ENCODE measurements at regions not wholly inside any gene's neighbourhood (a gene's known extent, or its start where the extent isn't known, plus 50 kb on each side); places are given as distances from the start of the nearest gene placed in this dataset.

GRCh38 chrY:12981074-12981473 lies 76.4 kb downstream of the DDX3Y start:
- DNase-seq (ENCODE audit: low read depth in 4 of 6, low spot score in 6 of 6), result no peak
- H3K27me3 ChIP-seq (ENCODE audit: control insufficient read depth, insufficient read depth, low read length), result no peaks in the 10 kb centered on the region
- no peak overlapping the region for H3K4me3 ChIP-seq (ENCODE audit: low read depth, low read length)
- H3K4me1 ChIP-seq (ENCODE audit: control insufficient read depth, insufficient read depth, low read length), result no peaks in the 10 kb centered on the region
- no peaks in the 10 kb centered on the region for H3K9me3 ChIP-seq (ENCODE audit: control insufficient read depth, insufficient read depth, low read length)
- no peak overlapping the region for H3K27ac ChIP-seq (ENCODE audit: low read depth, low read length)
- WGBS (ENCODE audit: insufficient coverage), result no CpG with 5 or more reads among the region's 2 CpGs
- no peaks in the 10 kb centered on the region for H3K36me3 ChIP-seq (ENCODE audit: control insufficient read depth, insufficient read depth, low read length)

DNA sequence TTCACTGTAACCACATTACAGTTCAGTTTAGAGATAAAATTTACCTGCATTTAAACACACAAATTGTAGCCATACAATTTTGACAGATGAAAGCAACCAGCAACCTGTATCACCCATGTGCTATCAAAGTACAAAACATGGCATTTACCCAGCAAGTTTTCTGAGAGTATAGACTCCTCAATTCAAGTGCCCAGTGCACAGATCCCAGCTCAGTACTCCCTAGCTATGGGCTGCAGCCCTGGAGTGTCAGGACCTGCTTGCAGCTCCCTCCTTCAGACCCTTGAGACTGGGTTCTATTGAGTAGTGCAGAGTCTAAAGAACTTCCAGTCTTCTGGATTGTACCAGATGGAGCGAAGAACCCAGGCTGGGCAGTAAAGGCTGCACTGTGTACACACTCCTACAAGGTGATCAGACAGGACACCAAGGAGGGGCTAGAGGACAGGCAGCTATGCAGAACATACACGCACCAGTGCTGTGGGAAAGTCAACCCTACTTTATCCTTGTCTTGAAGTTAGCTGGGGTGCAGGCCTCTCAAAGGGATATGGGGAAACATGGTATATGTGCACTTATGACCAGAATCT lies 77.7 kb downstream of the DDX3Y start:
- no CpG with 5 or more reads among the region's 2 CpGs for WGBS (ENCODE audit: insufficient coverage)
- DNase-seq (ENCODE audit: low read depth in 4 of 6, low spot score in 6 of 6), result no peak
- H3K4me3 ChIP-seq (ENCODE audit: low read depth, low read length), result no peak overlapping the region
- no peak overlapping the region for H3K27ac ChIP-seq (ENCODE audit: low read depth, low read length)
- no peaks in the 10 kb centered on the region for H3K4me1 ChIP-seq (ENCODE audit: control insufficient read depth, insufficient read depth, low read length)
- H3K27me3 ChIP-seq (ENCODE audit: control insufficient read depth, insufficient read depth, low read length), result no peaks in the 10 kb centered on the region
- H3K9me3 ChIP-seq (ENCODE audit: control insufficient read depth, insufficient read depth, low read length), result no peaks in the 10 kb centered on the region
- H3K36me3 ChIP-seq (ENCODE audit: control insufficient read depth, insufficient read depth, low read length), result no peaks in the 10 kb centered on the region

- no peak overlapping the region for H3K4me3 ChIP-seq (ENCODE audit: low read depth, low read length)
- WGBS (ENCODE audit: insufficient coverage), result no CpG with 5 or more reads among the region's 5 CpGs
- H3K27me3 ChIP-seq (ENCODE audit: control insufficient read depth, insufficient read depth, low read length), result no peaks in the 10 kb centered on the region
- no peaks in the 10 kb centered on the region for H3K36me3 ChIP-seq (ENCODE audit: control insufficient read depth, insufficient read depth, low read length)
- H3K9me3 ChIP-seq (ENCODE audit: control insufficient read depth, insufficient read depth, low read length), result no peaks in the 10 kb centered on the region
- peak in 1 of 6 donors; percentile 0 for DNase-seq (ENCODE audit: low read depth in 4 of 6, low spot score in 6 of 6)
- H3K27ac ChIP-seq (ENCODE audit: low read depth, low read length), result no peak overlapping the region
- no peaks in the 10 kb centered on the region for H3K4me1 ChIP-seq (ENCODE audit: control insufficient read depth, insufficient read depth, low read length)
Measured at GRCh38 chrY:12984637-12985344, 80.1 kb downstream of the DDX3Y start.

- Histone ChIP-seq H3K36me3 (ENCODE audit: control insufficient read depth, insufficient read depth, low read length) (no peaks in the 10 kb centered on the region), H3K4me1 (ENCODE audit: control insufficient read depth, insufficient read depth, low read length) (no peaks in the 10 kb centered on the region), H3K4me3 (ENCODE audit: low read depth, low read length) (no peak overlapping the region), H3K27me3 (ENCODE audit: control insufficient read depth, insufficient read depth, low read length) (no peaks in the 10 kb centered on the region), H3K27ac (ENCODE audit: low read depth, low read length) (no peak overlapping the region), H3K9me3 (ENCODE audit: control insufficient read depth, insufficient read depth, low read length) (no peaks in the 10 kb centered on the region)
- no peak for DNase-seq (ENCODE audit: low read depth in 4 of 6, low spot score in 6 of 6)
- no CpG with 5 or more reads among the region's 5 CpGs for WGBS (ENCODE audit: insufficient coverage)
Measured at GRCh38 chrY:13017493-13017892, 112.8 kb downstream of the DDX3Y start.

- WGBS (ENCODE audit: insufficient coverage), result no CpG with 5 or more reads among the region's 3 CpGs
- no peak for DNase-seq (ENCODE audit: low read depth in 4 of 6, low spot score in 6 of 6)
- Histone ChIP-seq H3K27ac (ENCODE audit: low read depth, low read length) (no peak overlapping the region), H3K36me3 (ENCODE audit: control insufficient read depth, insufficient read depth, low read length) (no peaks in the 10 kb centered on the region), H3K4me1 (ENCODE audit: control insufficient read depth, insufficient read depth, low read length) (no peaks in the 10 kb centered on the region), H3K9me3 (ENCODE audit: control insufficient read depth, insufficient read depth, low read length) (no peaks in the 10 kb centered on the region), H3K27me3 (ENCODE audit: control insufficient read depth, insufficient read depth, low read length) (no peaks in the 10 kb centered on the region), H3K4me3 (ENCODE audit: low read depth, low read length) (no peak overlapping the region)
Measured at GRCh38 chrY:13019486-13019885, 114.8 kb downstream of the DDX3Y start.

GRCh38 chrY:13020839-13021238 lies 116.2 kb downstream of the DDX3Y start:
- DNase-seq (ENCODE audit: low read depth in 4 of 6, low spot score in 6 of 6), result no peak
- WGBS (ENCODE audit: insufficient coverage), result no CpG with 5 or more reads among the region's 1 CpG

DNA sequence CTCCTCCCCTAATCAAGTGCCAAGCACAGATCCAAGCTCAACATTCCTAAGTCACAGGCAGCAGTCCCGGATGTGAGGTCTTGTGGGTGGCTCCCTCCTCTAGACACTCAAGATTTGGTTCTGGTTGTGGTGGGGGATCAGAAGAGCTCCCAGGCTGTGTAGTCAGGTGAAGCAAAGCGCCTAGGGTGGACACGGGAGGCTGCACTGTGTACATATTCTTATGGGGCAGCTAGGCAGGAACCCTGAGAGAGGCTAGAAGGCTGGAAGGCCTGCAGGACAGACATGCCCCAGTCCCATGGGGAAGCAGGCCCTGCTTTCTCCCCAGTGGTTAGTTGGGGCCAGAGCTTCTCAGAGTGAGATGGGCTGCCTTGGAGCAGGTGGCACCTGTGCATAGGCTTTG lies 118.9 kb downstream of the DDX3Y start:
- Histone ChIP-seq H3K4me1 (ENCODE audit: control insufficient read depth, insufficient read depth, low read length) (no peaks in the 10 kb centered on the region), H3K27ac (ENCODE audit: low read depth, low read length) (no peak overlapping the region), H3K36me3 (ENCODE audit: control insufficient read depth, insufficient read depth, low read length) (no peaks in the 10 kb centered on the region), H3K27me3 (ENCODE audit: control insufficient read depth, insufficient read depth, low read length) (no peaks in the 10 kb centered on the region), H3K4me3 (ENCODE audit: low read depth, low read length) (no peak overlapping the region), H3K9me3 (ENCODE audit: control insufficient read depth, insufficient read depth, low read length) (no peaks in the 10 kb centered on the region)
- DNase-seq (ENCODE audit: low read depth in 4 of 6, low spot score in 6 of 6), result no peak
- no CpG with 5 or more reads among the region's 3 CpGs for WGBS (ENCODE audit: insufficient coverage)

More at GRCh38 chrY:13020839-13021238, 116.2 kb downstream of the DDX3Y start:
- Histone ChIP-seq H3K9me3 (ENCODE audit: control insufficient read depth, insufficient read depth, low read length) (no peaks in the 10 kb centered on the region), H3K36me3 (ENCODE audit: control insufficient read depth, insufficient read depth, low read length) (no peaks in the 10 kb centered on the region), H3K4me3 (ENCODE audit: low read depth, low read length) (no peak overlapping the region), H3K4me1 (ENCODE audit: control insufficient read depth, insufficient read depth, low read length) (no peaks in the 10 kb centered on the region), H3K27ac (ENCODE audit: low read depth, low read length) (no peak overlapping the region), H3K27me3 (ENCODE audit: control insufficient read depth, insufficient read depth, low read length) (no peaks in the 10 kb centered on the region)

GRCh38 chrY:13024447-13024846 lies 119.8 kb downstream of the DDX3Y start:
- Histone ChIP-seq H3K4me1 (ENCODE audit: control insufficient read depth, insufficient read depth, low read length) (no peaks in the 10 kb centered on the region), H3K27me3 (ENCODE audit: control insufficient read depth, insufficient read depth, low read length) (no peaks in the 10 kb centered on the region), H3K36me3 (ENCODE audit: control insufficient read depth, insufficient read depth, low read length) (no peaks in the 10 kb centered on the region), H3K9me3 (ENCODE audit: control insufficient read depth, insufficient read depth, low read length) (no peaks in the 10 kb centered on the region), H3K27ac (ENCODE audit: low read depth, low read length) (no peak overlapping the region), H3K4me3 (ENCODE audit: low read depth, low read length) (no peak overlapping the region)
- no peak for DNase-seq (ENCODE audit: low read depth in 4 of 6, low spot score in 6 of 6)

GRCh38 chrY:13026906-13027305 lies 122.2 kb downstream of the DDX3Y start:
- Histone ChIP-seq H3K9me3 (ENCODE audit: control insufficient read depth, insufficient read depth, low read length) (no peaks in the 10 kb centered on the region), H3K4me1 (ENCODE audit: control insufficient read depth, insufficient read depth, low read length) (no peaks in the 10 kb centered on the region), H3K4me3 (ENCODE audit: low read depth, low read length) (no peak overlapping the region), H3K36me3 (ENCODE audit: control insufficient read depth, insufficient read depth, low read length) (no peaks in the 10 kb centered on the region), H3K27me3 (ENCODE audit: control insufficient read depth, insufficient read depth, low read length) (no peaks in the 10 kb centered on the region), H3K27ac (ENCODE audit: low read depth, low read length) (no peak overlapping the region)
- no peak for DNase-seq (ENCODE audit: low read depth in 4 of 6, low spot score in 6 of 6)
- WGBS (ENCODE audit: insufficient coverage), result no CpG with 5 or more reads among the region's 2 CpGs

DNA sequence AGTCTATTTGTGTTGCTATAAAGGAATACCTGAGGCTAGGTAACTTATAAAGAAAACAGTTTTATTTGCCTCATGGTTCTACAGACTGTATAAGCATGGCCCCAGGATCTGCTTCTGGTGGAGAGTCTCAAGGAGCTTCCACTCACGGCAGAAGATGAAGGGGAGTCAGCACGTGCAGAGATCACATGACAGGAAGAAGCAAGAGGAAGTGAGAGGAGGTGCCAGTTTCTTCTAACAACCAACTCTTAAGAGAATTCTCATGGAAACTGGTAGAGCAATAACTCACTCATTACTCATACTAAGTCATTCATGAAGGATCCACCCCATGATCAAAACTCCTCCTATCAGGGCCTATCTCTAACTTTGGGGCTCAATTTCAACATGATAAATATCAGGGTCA lies 135.6 kb downstream of the DDX3Y start:
- no CpG with 5 or more reads among the region's 2 CpGs for WGBS (ENCODE audit: insufficient coverage)

More for the DNA sequence above, 135.6 kb downstream of the DDX3Y start:
- no peaks in the 10 kb centered on the region for H3K27me3 ChIP-seq (ENCODE audit: control insufficient read depth, insufficient read depth, low read length)
- no peaks in the 10 kb centered on the region for H3K4me1 ChIP-seq (ENCODE audit: control insufficient read depth, insufficient read depth, low read length)
- H3K36me3 ChIP-seq (ENCODE audit: control insufficient read depth, insufficient read depth, low read length), result no peaks in the 10 kb centered on the region
- DNase-seq (ENCODE audit: low read depth in 4 of 6, low spot score in 6 of 6), result no peak
- no peak overlapping the region for H3K4me3 ChIP-seq (ENCODE audit: low read depth, low read length)
- H3K9me3 ChIP-seq (ENCODE audit: control insufficient read depth, insufficient read depth, low read length), result no peaks in the 10 kb centered on the region
- no peak overlapping the region for H3K27ac ChIP-seq (ENCODE audit: low read depth, low read length)

Measured in spinal cord (tissue), 9 donors.